ENCODE measurements at regions not wholly inside any gene's neighbourhood (a gene's known extent, or its start where the extent isn't known, plus 50 kb on each side); places are given as distances from the start of the nearest gene placed in this dataset.

DNA sequence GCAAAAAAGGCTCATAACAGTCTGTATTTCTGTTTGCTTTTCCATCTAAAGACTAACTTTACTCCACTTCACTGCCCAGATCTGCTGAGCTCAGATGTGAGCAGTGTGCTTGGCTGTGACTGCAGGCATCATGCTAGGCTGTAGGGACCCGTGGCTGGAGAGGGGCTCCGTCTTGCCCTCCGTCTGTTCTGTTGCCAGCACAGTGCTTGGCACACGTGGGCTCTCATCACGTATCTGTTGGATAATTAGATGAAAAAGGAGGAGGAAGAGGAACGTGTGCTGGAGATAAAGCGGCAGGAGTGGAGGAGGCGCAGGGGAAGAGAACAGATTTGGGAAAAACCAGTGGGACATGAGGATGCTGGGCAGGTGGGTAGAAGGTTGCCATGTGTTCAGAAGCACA lies 57.6 kb upstream of the IER3 start:
- TF ChIP-seq CTCF (IDR thresholded peaks at IDR 0.05) (no peak), ZFX (IDR thresholded peaks at IDR 0.05; ENCODE audit: borderline replicate concordance) (no peak)

All from 22Rv1 (cell line).